ENCODE measurements at regions not wholly inside any gene's neighbourhood (a gene's known extent, or its start where the extent isn't known, plus 50 kb on each side); places are given as distances from the start of the nearest gene placed in this dataset.

- TF ChIP-seq CTCF (IDR thresholded peaks at IDR 0.05; ENCODE audit: low read depth, low read length), result no peak
- no peak for TF ChIP-seq EZH2phosphoT487 (IDR thresholded peaks at IDR 0.05; ENCODE audit: low read depth)
These were observed 106.5 kb upstream of the GSE1 start for GRCh38 chr16:85506635-85506911.
